GM23338 (cell line): ENCODE measurements at regions not wholly inside any gene's neighbourhood (a gene's known extent, or its start where the extent isn't known, plus 50 kb on each side); places are given as distances from the start of the nearest gene placed in this dataset.

Experiments
- CREB1 ChIP-seq: fragments of 250-450 bp; sonication (Bioruptor Pico); IDR thresholded peaks from 2 replicates; pipeline ENCODE4 v1.5.0; 2020; ENCODE audit warnings: low read depth, mild to moderate bottlenecking, moderate library complexity
- ETS1 ChIP-seq: IDR thresholded peaks from 2 replicates; pipeline ENCODE4 v1.6.1; 2016; ENCODE audit warnings: antibody characterized with exemption
- EZH2 ChIP-seq: fragments of 200-600 bp; sonication (generic); IDR thresholded peaks from one replicate; pipeline ENCODE4 v1.8.0; 2017; ENCODE audit warnings: antibody characterized with exemption, mild to moderate bottlenecking, low read depth; ENCODE audit not compliant: unreplicated experiment
- EZH2phosphoT487 ChIP-seq: fragments of 200-600 bp; sonication (generic); IDR thresholded peaks from one replicate; pipeline ENCODE4 v1.8.1; 2018; ENCODE audit warnings: antibody characterized with exemption; ENCODE audit not compliant: unreplicated experiment
- JUNB ChIP-seq: IDR thresholded peaks from one replicate; pipeline ENCODE4 v1.6.1; 2016; ENCODE audit warnings: antibody characterized with exemption; ENCODE audit not compliant: unreplicated experiment
- NANOG ChIP-seq: IDR thresholded peaks from 2 replicates; pipeline ENCODE4 v1.6.1; 2016; ENCODE audit warnings: antibody characterized with exemption, borderline replicate concordance
- POLR2AphosphoS5 ChIP-seq: IDR thresholded peaks from 2 replicates; pipeline ENCODE4 v1.6.1; 2016; ENCODE audit warnings: antibody characterized with exemption, low read depth
- REST ChIP-seq: IDR thresholded peaks from one replicate; pipeline ENCODE4 v1.6.1; 2018; ENCODE audit warnings: antibody characterized with exemption; ENCODE audit not compliant: unreplicated experiment
- ZNF114 ChIP-seq: fragments of 250-450 bp; sonication (Bioruptor Pico); IDR thresholded peaks from 2 replicates; pipeline ENCODE4 v1.5.0; 2020; ENCODE audit warnings: mild to moderate bottlenecking, moderate library complexity
- ZNF462 ChIP-seq: fragments of 250-450 bp; sonication (Bioruptor Pico); IDR thresholded peaks from 2 replicates; pipeline ENCODE4 v1.5.0; 2020; ENCODE audit warnings: mild to moderate bottlenecking, moderate library complexity
- TF ChIP-seq, protein P1 (sequence below), 2 experiments: fragments of 200-600 bp in 1 of 2; sonication (generic) in 1 of 2; conservative IDR thresholded peaks; 2 replicates each; pipeline versions ENCODE4 v1.5.1 to v1.6.1; 2016 to 2017; ENCODE audit warnings: antibody characterized with exemption in 2 of 2, low read depth in 2 of 2, mild to moderate bottlenecking in 2 of 2, moderate library complexity in 1 of 2

DNA sequence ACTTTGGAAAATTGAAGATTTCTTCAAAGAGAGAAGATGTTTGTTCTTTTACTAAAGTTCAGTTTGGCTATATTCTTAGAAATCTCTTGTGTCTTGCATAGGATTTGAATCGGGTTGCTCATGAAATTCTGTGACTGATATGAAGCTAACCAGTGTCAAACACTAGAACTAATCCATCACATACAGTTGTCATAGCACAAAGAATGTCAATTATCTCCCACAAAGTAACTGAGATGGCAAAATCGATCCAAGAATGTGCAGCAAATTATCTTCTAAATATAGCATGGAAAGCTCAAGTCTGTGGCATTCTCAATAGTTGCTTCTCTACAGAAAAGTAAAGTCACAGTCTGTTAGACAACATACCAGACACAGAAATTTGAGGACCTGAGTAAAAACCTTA, 768.1 kb upstream of the LRRN3 start:
- TF ChIP-seq EZH2phosphoT487 (no peak), POLR2AphosphoS5 (no peak), EZH2 (no peak), ZNF114 (CRISPR knock-in tag) (no peak), NANOG (no peak), CREB1 (CRISPR knock-in tag) (no peak), ZNF462 (CRISPR knock-in tag) (no peak), ETS1 (no peak), REST (no peak), JUNB (no peak)
- TF ChIP-seq, protein P1, sequence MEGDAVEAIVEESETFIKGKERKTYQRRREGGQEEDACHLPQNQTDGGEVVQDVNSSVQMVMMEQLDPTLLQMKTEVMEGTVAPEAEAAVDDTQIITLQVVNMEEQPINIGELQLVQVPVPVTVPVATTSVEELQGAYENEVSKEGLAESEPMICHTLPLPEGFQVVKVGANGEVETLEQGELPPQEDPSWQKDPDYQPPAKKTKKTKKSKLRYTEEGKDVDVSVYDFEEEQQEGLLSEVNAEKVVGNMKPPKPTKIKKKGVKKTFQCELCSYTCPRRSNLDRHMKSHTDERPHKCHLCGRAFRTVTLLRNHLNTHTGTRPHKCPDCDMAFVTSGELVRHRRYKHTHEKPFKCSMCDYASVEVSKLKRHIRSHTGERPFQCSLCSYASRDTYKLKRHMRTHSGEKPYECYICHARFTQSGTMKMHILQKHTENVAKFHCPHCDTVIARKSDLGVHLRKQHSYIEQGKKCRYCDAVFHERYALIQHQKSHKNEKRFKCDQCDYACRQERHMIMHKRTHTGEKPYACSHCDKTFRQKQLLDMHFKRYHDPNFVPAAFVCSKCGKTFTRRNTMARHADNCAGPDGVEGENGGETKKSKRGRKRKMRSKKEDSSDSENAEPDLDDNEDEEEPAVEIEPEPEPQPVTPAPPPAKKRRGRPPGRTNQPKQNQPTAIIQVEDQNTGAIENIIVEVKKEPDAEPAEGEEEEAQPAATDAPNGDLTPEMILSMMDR (conservative IDR thresholded peaks at IDR 0.05; ENCODE audit: low read depth in 2 of 2): no peak
